Stimulated activated CD4-positive, alpha-beta T cell treated with anti-CD3 and anti-CD28 coated beads, TNF-alpha, amount 100 ng/mL, for 4 hours (primary cell): ENCODE measurements at regions not wholly inside any gene's neighbourhood (a gene's known extent, or its start where the extent isn't known, plus 50 kb on each side); places are given as distances from the start of the nearest gene placed in this dataset.
"Not testable (repeated sequence)": the region's sequence is repeated elsewhere in the genome, so short reads cannot be mapped to it uniquely, and the experiment has no call there.

Experiments
- DNase-seq, 3 experiments: peaks; one replicate each; pipeline ENCODE4 v3.0.0-alpha.2; 2020; ENCODE audit warnings: low read depth in 3 of 3

GRCh38 chr6:37078814-37079213, 73.4 kb downstream of the FGD2 start:
- no peak for DNase-seq

GRCh38 chr6:37081042-37081607, 75.7 kb downstream of the FGD2 start:
- no peak for DNase-seq

GRCh38 chr6:37082390-37083130, 77.1 kb downstream of the FGD2 start:
- no peak for DNase-seq

GRCh38 chr6:37083243-37084138, 78.0 kb downstream of the FGD2 start:
- DNase-seq: no peak

- DNase-seq: not testable (repeated sequence)
These were observed 79.2 kb downstream of the FGD2 start for GRCh38 chr6:37084665-37085064.

GRCh38 chr6:37085198-37085597, 79.7 kb downstream of the FGD2 start:
- DNase-seq: no peak

- no peak for DNase-seq
These were observed 81.1 kb upstream of the PIM1 start for GRCh38 chr6:37088897-37089296.

GRCh38 chr6:37089783-37090182, 80.2 kb upstream of the PIM1 start:
- DNase-seq: no peak

- DNase-seq: not testable (repeated sequence)
These were observed 78.8 kb upstream of the PIM1 start for GRCh38 chr6:37091104-37091503.

GRCh38 chr6:37091586-37091985, 78.4 kb upstream of the PIM1 start:
- not testable (repeated sequence) for DNase-seq

- DNase-seq: no peak
These were observed 76.8 kb upstream of the PIM1 start for GRCh38 chr6:37092923-37093727.

GRCh38 chr6:37093728-37094069, 76.3 kb upstream of the PIM1 start:
- no peak for DNase-seq

- no peak for DNase-seq
These were observed 74.0 kb upstream of the PIM1 start for GRCh38 chr6:37095997-37096396.

GRCh38 chr6:37097335-37097734, 72.6 kb upstream of the PIM1 start:
- no peak for DNase-seq

- DNase-seq: no peak
These were observed 70.5 kb upstream of the PIM1 start for GRCh38 chr6:37099442-37099841.

- no peak for DNase-seq
These were observed 69.2 kb upstream of the PIM1 start for GRCh38 chr6:37100745-37101144.

GRCh38 chr6:37101991-37102298, 68.0 kb upstream of the PIM1 start:
- no peak for DNase-seq

- DNase-seq: peak; percentile 25 to 33 (median 31)
These were observed 67.4 kb upstream of the PIM1 start for GRCh38 chr6:37102299-37103168.

- DNase-seq: no peak
These were observed 66.5 kb upstream of the PIM1 start for GRCh38 chr6:37103169-37104039.

- DNase-seq: no peak
These were observed 65.2 kb upstream of the PIM1 start for GRCh38 chr6:37104824-37105147.
